ENCODE measurements at regions not wholly inside any gene's neighbourhood (a gene's known extent, or its start where the extent isn't known, plus 50 kb on each side); places are given as distances from the start of the nearest gene placed in this dataset.

- H3K27ac ChIP-seq (replicated peaks) = no peak overlapping the region
- no peak for DNase-seq (ENCODE audit: low read depth in 1 of 2, low spot score in 1 of 2)
- no peak overlapping the region for H3K4me3 ChIP-seq (replicated peaks; ENCODE audit: insufficient read depth, low read length)
- peaks cover 1% of the 10 kb centered on the region for H3K27me3 ChIP-seq (ENCODE audit: insufficient read depth, poor library complexity, severe bottlenecking)
- no peak for TF ChIP-seq REST (IDR thresholded peaks at IDR 0.05; ENCODE audit: insufficient replicate concordance, low read depth)
Observed at GRCh38 chr2:35989040-35989439, 366.5 kb upstream of the CRIM1 start.

GRCh38 chr2:35986871-35987270, 368.7 kb upstream of the CRIM1 start:
- Histone ChIP-seq H3K4me3 (replicated peaks; ENCODE audit: insufficient read depth, low read length) (no peak overlapping the region), H3K27me3 (ENCODE audit: insufficient read depth, poor library complexity, severe bottlenecking) (peaks cover 10% of the 10 kb centered on the region), H3K27ac (replicated peaks) (no peak overlapping the region)
- no peak for DNase-seq (ENCODE audit: low read depth in 1 of 2, low spot score in 1 of 2)
- TF ChIP-seq POLR2AphosphoS5 (IDR thresholded peaks at IDR 0.05; ENCODE audit: low read depth) (no peak), SPI1 (IDR thresholded peaks at IDR 0.05; ENCODE audit: borderline replicate concordance, low read depth) (no peak), CTCF (IDR thresholded peaks at IDR 0.05; ENCODE audit: insufficient read depth, low read length) (no peak), REST (IDR thresholded peaks at IDR 0.05; ENCODE audit: insufficient replicate concordance, low read depth) (no peak), GABPA (IDR thresholded peaks at IDR 0.05; ENCODE audit: low read depth) (no peak)

GRCh38 chr2:35978218-35978617, 377.4 kb upstream of the CRIM1 start:
- Histone ChIP-seq H3K27me3 (ENCODE audit: insufficient read depth, poor library complexity, severe bottlenecking) (peaks cover 8% of the 10 kb centered on the region), H3K4me3 (replicated peaks; ENCODE audit: insufficient read depth, low read length) (no peak overlapping the region), H3K27ac (replicated peaks) (no peak overlapping the region)
- TF ChIP-seq REST (IDR thresholded peaks at IDR 0.05; ENCODE audit: insufficient replicate concordance, low read depth) = no peak
- TF ChIP-seq SPI1 (IDR thresholded peaks at IDR 0.05; ENCODE audit: borderline replicate concordance, low read depth) = no peak
- TF ChIP-seq CTCF (IDR thresholded peaks at IDR 0.05; ENCODE audit: insufficient read depth, low read length) = no peak
- TF ChIP-seq GABPA (IDR thresholded peaks at IDR 0.05; ENCODE audit: low read depth) = no peak
- no peak for TF ChIP-seq POLR2AphosphoS5 (IDR thresholded peaks at IDR 0.05; ENCODE audit: low read depth)
- no peak for DNase-seq (ENCODE audit: low read depth in 1 of 2, low spot score in 1 of 2)

GRCh38 chr2:35976611-35977010, 379.0 kb upstream of the CRIM1 start:
- no peak overlapping the region for H3K27ac ChIP-seq (replicated peaks)
- DNase-seq (ENCODE audit: low read depth in 1 of 2, low spot score in 1 of 2) = no peak
- H3K27me3 ChIP-seq (ENCODE audit: insufficient read depth, poor library complexity, severe bottlenecking) = no peaks in the 10 kb centered on the region
- TF ChIP-seq GABPA (IDR thresholded peaks at IDR 0.05; ENCODE audit: low read depth) (no peak), SPI1 (IDR thresholded peaks at IDR 0.05; ENCODE audit: borderline replicate concordance, low read depth) (no peak), REST (IDR thresholded peaks at IDR 0.05; ENCODE audit: insufficient replicate concordance, low read depth) (no peak), CTCF (IDR thresholded peaks at IDR 0.05; ENCODE audit: insufficient read depth, low read length) (no peak), POLR2AphosphoS5 (IDR thresholded peaks at IDR 0.05; ENCODE audit: low read depth) (no peak)
- H3K4me3 ChIP-seq (replicated peaks; ENCODE audit: insufficient read depth, low read length) = no peak overlapping the region

Measured in HL-60 (cell line).